ENCODE measurements at regions not wholly inside any gene's neighbourhood (a gene's known extent, or its start where the extent isn't known, plus 50 kb on each side); places are given as distances from the start of the nearest gene placed in this dataset.

DNA sequence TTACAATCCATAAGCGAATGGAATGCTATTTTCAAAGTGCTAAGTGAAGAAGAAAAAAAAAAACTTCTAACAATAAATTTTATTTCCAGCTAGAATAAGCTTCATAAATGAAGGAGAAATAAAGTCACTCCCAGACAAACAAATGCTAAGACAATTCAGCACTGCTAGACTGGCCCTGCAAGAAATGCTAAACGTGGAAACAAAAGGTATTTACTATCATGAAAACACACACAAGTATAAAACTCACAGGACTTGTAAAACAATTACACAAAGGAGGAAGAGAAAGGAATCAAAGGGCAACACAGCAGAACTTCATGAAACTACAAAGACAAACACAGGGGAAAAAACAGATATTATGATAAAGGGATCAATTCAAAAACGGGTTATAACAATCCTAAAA, 85.8 kb upstream of the NELL2 start:
- Mint-ChIP-seq H3K9me3 (peaks cover 4% of the 10 kb centered on the region), H3K27ac (no peak overlapping the region), H3K4me1 (no peaks in the 10 kb centered on the region), H3K4me3 (no peak overlapping the region), H3K36me3 (ENCODE audit: low read depth) (no peaks in the 10 kb centered on the region), H3K27me3 (peaks cover 13% of the 10 kb centered on the region)
- ChIA-PET CTCF (no interaction called here), POLR2A (no interaction called here)
- DNase-seq: no peak

DNA sequence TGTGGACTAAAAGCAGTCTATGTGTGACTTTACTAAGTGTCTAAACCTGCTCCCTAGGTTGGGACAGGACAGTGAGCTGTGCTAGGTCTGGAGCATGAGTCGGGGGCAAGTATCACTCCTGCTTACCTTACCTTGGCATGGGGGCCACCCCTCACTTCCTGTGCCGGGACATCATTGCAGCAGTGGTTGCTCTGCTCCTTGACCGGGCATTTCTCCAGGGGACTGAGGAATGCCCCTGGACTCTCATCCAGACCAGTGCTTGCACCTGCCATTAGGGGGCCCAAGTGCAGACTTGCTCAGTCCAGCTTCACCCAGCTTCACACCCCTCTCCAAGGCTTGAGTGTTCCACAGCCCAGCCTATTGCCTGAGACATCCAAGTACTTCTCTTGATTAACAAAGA, 84.7 kb upstream of the NELL2 start:
- H3K27me3 Mint-ChIP-seq: peaks cover 13% of the 10 kb centered on the region
- no peak for DNase-seq
- no peak overlapping the region for H3K4me3 Mint-ChIP-seq
- POLR2A ChIA-PET: no interaction called here
- CTCF ChIA-PET: interaction anchor here (2.4 kb wide), 1 partner anchor 11 kb away, joined by 12 read pairs; no protein-coding TSS in a partner anchor
- H3K4me1 Mint-ChIP-seq: no peaks in the 10 kb centered on the region
- no peaks in the 10 kb centered on the region for H3K36me3 Mint-ChIP-seq (ENCODE audit: low read depth)
- H3K9me3 Mint-ChIP-seq: peaks cover 4% of the 10 kb centered on the region
- no peak overlapping the region for H3K27ac Mint-ChIP-seq

DNA sequence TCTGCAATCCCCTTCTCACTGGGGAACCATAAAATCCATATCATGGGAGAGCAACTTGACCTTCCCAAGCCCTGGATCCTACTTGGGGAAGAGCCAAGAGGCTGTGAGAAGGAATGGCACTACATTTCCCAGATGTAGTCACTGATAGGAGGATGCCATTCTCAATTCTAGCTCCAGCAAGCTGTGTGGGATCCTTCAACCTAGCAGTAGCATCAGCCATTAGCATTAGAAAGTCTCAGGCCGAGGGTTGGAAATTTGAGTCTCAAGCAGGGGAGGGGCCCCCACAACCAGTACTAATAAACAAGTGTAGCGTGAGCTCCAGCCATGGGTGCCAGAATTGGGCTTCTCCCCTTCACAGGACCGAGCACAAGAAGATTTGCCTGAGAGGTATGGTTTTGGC, 84.3 kb upstream of the NELL2 start:
- Mint-ChIP-seq H3K27me3 (peaks cover 13% of the 10 kb centered on the region), H3K36me3 (ENCODE audit: low read depth) (no peaks in the 10 kb centered on the region), H3K4me3 (no peak overlapping the region), H3K9me3 (peaks cover 4% of the 10 kb centered on the region), H3K27ac (no peak overlapping the region), H3K4me1 (no peaks in the 10 kb centered on the region)
- ChIA-PET POLR2A (no interaction called here), CTCF (interaction anchor here (2.4 kb wide), 1 partner anchor 11 kb away, joined by 12 read pairs; no protein-coding TSS in a partner anchor)
- no peak for DNase-seq

DNA sequence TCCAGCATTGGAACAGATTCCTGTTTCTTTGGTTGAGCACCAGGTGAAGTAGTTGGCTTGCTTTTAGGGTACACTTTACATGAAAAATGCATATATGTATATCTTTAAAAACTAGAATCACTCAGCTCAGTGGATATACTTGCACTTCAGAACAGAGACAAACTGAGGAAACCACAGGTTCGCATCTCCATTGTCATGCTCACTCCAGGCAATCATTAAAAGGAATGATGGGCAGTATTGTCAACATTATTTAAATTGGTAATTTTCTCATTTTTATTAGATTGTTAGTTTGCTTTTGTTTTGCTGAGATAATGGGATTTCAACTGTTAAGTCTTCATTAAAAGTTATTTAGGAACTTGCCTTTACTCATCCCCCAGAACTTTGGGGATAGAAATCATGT, 71.0 kb upstream of the NELL2 start:
- no peak overlapping the region for H3K27ac Mint-ChIP-seq
- ChIA-PET POLR2A (no interaction called here), CTCF (no interaction called here)
- H3K4me3 Mint-ChIP-seq: no peak overlapping the region
- no peak for DNase-seq
- H3K9me3 Mint-ChIP-seq: no peaks in the 10 kb centered on the region
- no peaks in the 10 kb centered on the region for H3K36me3 Mint-ChIP-seq (ENCODE audit: low read depth)
- peaks cover 2% of the 10 kb centered on the region for H3K4me1 Mint-ChIP-seq
- peaks cover 13% of the 10 kb centered on the region for H3K27me3 Mint-ChIP-seq

DNA sequence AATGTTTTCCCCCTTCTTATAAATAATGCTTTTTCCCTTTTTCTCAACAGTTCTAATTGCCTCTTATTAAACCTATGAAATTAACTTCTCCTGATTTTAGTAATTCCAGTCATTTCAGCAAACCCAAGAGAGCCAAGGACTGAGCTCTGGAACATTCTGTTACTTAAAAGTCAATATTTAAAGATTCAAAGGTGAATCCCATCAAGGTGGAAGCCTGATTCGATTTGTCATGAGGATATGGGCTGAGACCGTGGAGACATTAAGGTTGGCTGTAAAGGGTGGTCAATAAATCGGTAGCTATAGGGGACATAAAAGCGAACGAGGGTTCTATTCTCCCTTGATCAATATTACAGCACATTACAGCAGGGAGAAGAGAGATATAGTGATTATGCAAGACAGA, 66.6 kb upstream of the NELL2 start:
- Mint-ChIP-seq H3K4me3 (no peak overlapping the region), H3K27ac (no peak overlapping the region), H3K36me3 (ENCODE audit: low read depth) (no peaks in the 10 kb centered on the region), H3K27me3 (peaks cover 13% of the 10 kb centered on the region), H3K4me1 (no peaks in the 10 kb centered on the region), H3K9me3 (no peaks in the 10 kb centered on the region)
- DNase-seq: no peak
- CTCF ChIA-PET: no interaction called here
- POLR2A ChIA-PET: no interaction called here

DNA sequence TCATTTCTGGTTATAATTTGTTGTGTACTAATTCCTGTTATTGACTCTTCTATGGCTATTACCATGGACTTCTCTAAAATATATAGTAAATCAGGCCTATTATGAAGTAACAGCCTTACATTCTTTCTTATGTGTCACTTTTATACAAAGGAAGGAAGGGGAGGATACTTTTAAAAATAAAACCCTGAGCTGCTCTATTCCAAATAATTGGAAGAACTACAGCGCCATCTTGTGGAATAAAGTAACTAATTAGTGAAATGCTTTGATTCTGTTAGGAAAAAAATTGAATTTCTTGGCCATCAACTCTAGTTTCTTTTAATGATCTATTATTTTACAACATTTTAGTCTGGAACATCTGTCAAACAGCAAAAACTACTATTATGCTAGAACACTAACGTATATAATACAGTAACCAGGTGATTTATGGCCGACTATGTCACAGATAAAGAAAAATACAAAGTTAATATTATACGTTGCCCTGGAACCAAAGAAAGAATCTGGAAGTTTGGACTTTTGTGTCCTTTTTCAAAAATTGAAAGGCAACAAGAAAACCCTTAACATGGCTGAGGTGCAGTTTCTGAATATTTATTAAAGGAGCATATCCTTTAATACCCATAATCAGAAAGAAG, 55.0 kb upstream of the NELL2 start:
- ChIA-PET POLR2A (no interaction called here), CTCF (interaction anchor here (0.6 to 2.8 kb wide), 15 partner anchors 10 to 930 kb away, joined by 3 to 19 read pairs (median 4); partner anchors contain the start of gene NELL2)
- Mint-ChIP-seq H3K4me3 (no peak overlapping the region), H3K36me3 (ENCODE audit: low read depth) (no peaks in the 10 kb centered on the region), H3K27me3 (no peaks in the 10 kb centered on the region), H3K9me3 (no peaks in the 10 kb centered on the region), H3K4me1 (no peaks in the 10 kb centered on the region), H3K27ac (no peak overlapping the region)
- DNase-seq: no peak

DNA sequence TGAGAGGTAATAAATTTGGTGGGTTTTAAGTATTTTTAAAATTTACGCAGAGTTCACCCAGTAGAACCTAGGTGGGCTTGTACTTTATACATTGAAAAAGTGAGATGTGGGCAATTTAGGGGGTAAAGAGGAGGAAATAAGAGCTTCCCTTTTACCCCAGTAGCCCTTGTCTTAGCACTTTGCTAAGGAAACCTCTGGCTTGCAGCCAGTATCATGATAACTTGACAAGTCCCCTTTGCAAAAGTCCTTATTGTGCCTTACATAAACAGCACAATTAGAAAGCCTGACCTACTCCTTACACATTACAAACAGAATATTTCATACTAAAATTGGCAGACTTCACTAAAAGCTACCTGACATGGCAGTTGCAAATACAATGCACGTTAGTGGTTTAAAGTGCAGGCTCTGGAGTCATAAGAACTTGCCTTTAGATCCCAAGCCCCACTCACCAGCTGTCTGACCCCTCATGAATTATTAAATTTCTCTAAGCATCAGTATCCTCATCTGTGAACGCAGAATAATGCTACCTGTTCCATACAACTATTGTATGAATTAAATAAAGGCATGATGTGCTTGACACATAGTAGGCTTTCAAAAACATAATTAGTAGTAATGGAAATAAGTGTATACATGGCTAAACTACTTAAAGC, 53.2 kb upstream of the NELL2 start:
- DNase-seq: no peak
- H3K4me3 Mint-ChIP-seq: no peak overlapping the region
- no peaks in the 10 kb centered on the region for H3K27me3 Mint-ChIP-seq
- H3K4me1 Mint-ChIP-seq: no peaks in the 10 kb centered on the region
- no peaks in the 10 kb centered on the region for H3K36me3 Mint-ChIP-seq (ENCODE audit: low read depth)
- ChIA-PET POLR2A (no interaction called here), CTCF (interaction anchor here (1.5 to 2.8 kb wide), 3 partner anchors 11 to 154 kb away, joined by 4 to 19 read pairs (median 16); no protein-coding TSS in a partner anchor)
- no peaks in the 10 kb centered on the region for H3K9me3 Mint-ChIP-seq
- H3K27ac Mint-ChIP-seq: no peak overlapping the region

Measured in activated CD4-positive, alpha-beta memory T cell treated with anti-CD3 and anti-CD28 coated beads, Interleukin-2, amount 10 ng/mL, durations not matched to agents 7 days and 5 days (primary cell).